ENCODE measurements at regions not wholly inside any gene's neighbourhood (a gene's known extent, or its start where the extent isn't known, plus 50 kb on each side); places are given as distances from the start of the nearest gene placed in this dataset.

GRCh38 chr22:48869161-48869560, 958.5 kb downstream of the BRD1 start:
- no peak for TF ChIP-seq EZH2 (IDR thresholded peaks at IDR 0.05; ENCODE audit: insufficient read depth, poor library complexity, severe bottlenecking)
- no peak for TF ChIP-seq EZH2phosphoT487 (IDR thresholded peaks at IDR 0.05; ENCODE audit: insufficient read depth, low read depth)
